ENCODE measurements at regions not wholly inside any gene's neighbourhood (a gene's known extent, or its start where the extent isn't known, plus 50 kb on each side); places are given as distances from the start of the nearest gene placed in this dataset.
A peak's percentile ranks its signal among the peaks of the same experiment; 100 is the strongest.

DNA sequence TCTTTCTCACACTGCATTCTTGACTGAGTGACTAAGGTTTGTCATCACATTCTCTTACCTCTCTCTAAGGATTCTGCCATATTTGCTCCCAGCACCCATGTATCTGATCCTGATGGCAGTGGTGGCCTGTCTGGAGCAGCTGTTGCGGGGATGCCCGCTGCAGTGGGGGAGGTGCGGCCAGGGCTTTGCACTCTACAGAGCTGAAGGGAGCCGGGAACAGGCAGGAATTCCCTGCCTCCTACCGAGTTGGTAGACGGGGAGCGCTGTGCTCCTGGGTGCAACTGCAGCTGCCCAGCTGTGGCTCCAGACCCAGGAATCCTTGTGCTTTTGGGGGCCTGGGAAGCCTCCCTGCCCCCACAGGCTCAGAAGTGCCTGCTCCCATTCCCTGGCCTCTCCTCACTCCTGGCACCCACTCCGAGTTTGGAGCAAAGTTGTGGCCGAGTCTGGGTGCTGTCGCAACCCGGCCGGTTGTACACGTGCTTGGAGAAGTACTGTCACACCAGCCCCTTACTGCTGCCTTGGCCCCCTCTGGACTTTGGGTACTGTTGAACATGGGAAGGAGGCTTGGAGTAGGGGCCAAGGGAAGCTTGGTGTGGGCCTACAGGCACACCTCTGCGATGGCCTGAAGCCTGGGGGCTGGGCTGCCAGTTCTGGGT is 106.9 kb upstream of the OR4E1 start:
- Histone ChIP-seq H3K9me3 (ENCODE audit: control insufficient read depth in 1 of 2, insufficient read depth in 1 of 2, low read depth in 1 of 2, low read length in 2 of 2) (no peaks in the 10 kb centered on the region), H3K4me2 (ENCODE audit: low read length) (no peak overlapping the region), H4K20me1 (ENCODE audit: insufficient read depth) (no peaks in the 10 kb centered on the region), H3K4me1 (ENCODE audit: control insufficient read depth in 1 of 2, insufficient read depth in 2 of 2, low read length in 2 of 2) (no peaks in the 10 kb centered on the region), H3K27ac (ENCODE audit: low read depth, low read length) (no peak overlapping the region), H3K4me3 (replicated peaks in 1 of 2; ENCODE audit: low read depth in 1 of 2, low read length in 2 of 2) (no peak overlapping the region), H3K36me3 (ENCODE audit: control insufficient read depth in 1 of 2, insufficient read depth in 2 of 2, low read length in 2 of 2) (no peaks in the 10 kb centered on the region), H3K9ac (ENCODE audit: low read length) (no peak overlapping the region), H2AFZ (ENCODE audit: low read depth, low read length, poor library complexity, severe bottlenecking) (no peak overlapping the region), H3K9me2 (ENCODE audit: insufficient read depth) (no peaks in the 10 kb centered on the region), H3K27me3 (ENCODE audit: insufficient read depth, low read length) (peaks cover 26% of the 10 kb centered on the region), H3K79me2 (ENCODE audit: insufficient read depth, low read length) (no peaks in the 10 kb centered on the region)
- POLR2A ChIA-PET, result no interaction called here
- intact Hi-C loops (cut with micrococcal nuclease), result no loop called here
- BruUV-seq (replicated peaks), result no TSS peak
- CTCF ChIA-PET, result interaction anchor here (1.8 kb wide), 1 partner anchor 57 kb away, joined by 4 read pairs; no protein-coding TSS in a partner anchor
- TF ChIP-seq TCF7L2 (IDR thresholded peaks at IDR 0.05; ENCODE audit: borderline replicate concordance, extremely low read depth, insufficient read depth, insufficient read length) (no peak), SIN3A (IDR thresholded peaks at IDR 0.05; ENCODE audit: low read depth) (no peak), EGR1 (IDR thresholded peaks at IDR 0.05; ENCODE audit: low read depth) (no peak), ZNF274 (IDR thresholded peaks at IDR 0.05; ENCODE audit: low read depth, low read length) (no peak), FOSL1 (IDR thresholded peaks at IDR 0.05; ENCODE audit: low read depth) (no peak), CEBPB (IDR thresholded peaks at IDR 0.05; ENCODE audit: low read depth) (no peak)
- TF ChIP-seq, protein P1, sequence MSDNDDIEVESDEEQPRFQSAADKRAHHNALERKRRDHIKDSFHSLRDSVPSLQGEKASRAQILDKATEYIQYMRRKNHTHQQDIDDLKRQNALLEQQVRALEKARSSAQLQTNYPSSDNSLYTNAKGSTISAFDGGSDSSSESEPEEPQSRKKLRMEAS (IDR thresholded peaks at IDR 0.05), result no peak
- DNase-seq (ENCODE audit: low read depth, low spot score), result no peak
- RAD21 ChIA-PET (ENCODE audit: low non-redundant PET in 1 of 2, low total read pairs in 2 of 2, uncharacterized antibody in 2 of 2, unreplicated experiment in 2 of 2), result no interaction called here
- ATAC-seq, result no peak

DNA sequence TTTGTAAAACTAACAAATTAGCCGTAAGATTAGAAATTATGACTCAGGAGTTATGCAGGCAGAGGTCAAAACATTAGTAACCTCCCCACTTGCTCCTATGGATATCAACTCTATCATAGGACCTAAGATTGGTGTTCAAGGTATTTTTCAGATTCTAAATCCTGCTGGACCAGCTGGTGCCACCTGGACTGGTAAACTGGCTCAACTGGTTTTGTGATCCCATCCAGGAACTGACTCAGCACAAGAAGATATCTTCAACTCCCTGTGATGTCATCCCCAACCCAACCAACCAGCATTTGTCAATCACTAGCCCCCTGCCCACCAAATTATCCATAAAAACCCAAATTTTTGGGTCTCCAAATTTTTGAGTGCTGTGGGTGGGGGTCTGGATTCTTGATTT is 98.1 kb upstream of the OR4E1 start:
- Histone ChIP-seq H3K27ac (ENCODE audit: low read depth, low read length) (no peak overlapping the region), H3K4me2 (ENCODE audit: low read length) (0 out of 2 replicates have a peak overlapping the region, but pooled peaks have one; percentile 6), H3K36me3 (ENCODE audit: control insufficient read depth in 1 of 2, insufficient read depth in 2 of 2, low read length in 2 of 2) (no peaks in the 10 kb centered on the region), H4K20me1 (ENCODE audit: insufficient read depth) (no peaks in the 10 kb centered on the region), H3K4me3 (replicated peaks in 1 of 2; ENCODE audit: low read depth in 1 of 2, low read length in 2 of 2) (no peak overlapping the region), H3K4me1 (ENCODE audit: control insufficient read depth in 1 of 2, insufficient read depth in 2 of 2, low read length in 2 of 2) (peaks cover 0 to 6% of the 10 kb centered on the region in 2 experiments; a peak in 1 of 4 replicates), H3K9me3 (ENCODE audit: control insufficient read depth in 1 of 2, insufficient read depth in 1 of 2, low read depth in 1 of 2, low read length in 2 of 2) (no peaks in the 10 kb centered on the region), H2AFZ (ENCODE audit: low read depth, low read length, poor library complexity, severe bottlenecking) (no peak overlapping the region), H3K9me2 (ENCODE audit: insufficient read depth) (no peaks in the 10 kb centered on the region), H3K9ac (ENCODE audit: low read length) (no peak overlapping the region), H3K27me3 (ENCODE audit: insufficient read depth, low read length) (peaks cover 20% of the 10 kb centered on the region), H3K79me2 (ENCODE audit: insufficient read depth, low read length) (no peaks in the 10 kb centered on the region)
- intact Hi-C loops (cut with micrococcal nuclease), result no loop called here
- ChIA-PET POLR2A (no interaction called here), RAD21 (ENCODE audit: low non-redundant PET in 1 of 2, low total read pairs in 2 of 2, uncharacterized antibody in 2 of 2, unreplicated experiment in 2 of 2) (no interaction called here), CTCF (no interaction called here)
- no peak for ATAC-seq
- DNase-seq (ENCODE audit: low read depth, low spot score), result no peak
- no TSS peak for BruUV-seq (replicated peaks)
- no peak for TF ChIP-seq TCF7L2 (IDR thresholded peaks at IDR 0.05; ENCODE audit: borderline replicate concordance, extremely low read depth, insufficient read depth, insufficient read length)
- TF ChIP-seq FOSL1 (IDR thresholded peaks at IDR 0.05; ENCODE audit: low read depth), result no peak
- TF ChIP-seq, protein P2, sequence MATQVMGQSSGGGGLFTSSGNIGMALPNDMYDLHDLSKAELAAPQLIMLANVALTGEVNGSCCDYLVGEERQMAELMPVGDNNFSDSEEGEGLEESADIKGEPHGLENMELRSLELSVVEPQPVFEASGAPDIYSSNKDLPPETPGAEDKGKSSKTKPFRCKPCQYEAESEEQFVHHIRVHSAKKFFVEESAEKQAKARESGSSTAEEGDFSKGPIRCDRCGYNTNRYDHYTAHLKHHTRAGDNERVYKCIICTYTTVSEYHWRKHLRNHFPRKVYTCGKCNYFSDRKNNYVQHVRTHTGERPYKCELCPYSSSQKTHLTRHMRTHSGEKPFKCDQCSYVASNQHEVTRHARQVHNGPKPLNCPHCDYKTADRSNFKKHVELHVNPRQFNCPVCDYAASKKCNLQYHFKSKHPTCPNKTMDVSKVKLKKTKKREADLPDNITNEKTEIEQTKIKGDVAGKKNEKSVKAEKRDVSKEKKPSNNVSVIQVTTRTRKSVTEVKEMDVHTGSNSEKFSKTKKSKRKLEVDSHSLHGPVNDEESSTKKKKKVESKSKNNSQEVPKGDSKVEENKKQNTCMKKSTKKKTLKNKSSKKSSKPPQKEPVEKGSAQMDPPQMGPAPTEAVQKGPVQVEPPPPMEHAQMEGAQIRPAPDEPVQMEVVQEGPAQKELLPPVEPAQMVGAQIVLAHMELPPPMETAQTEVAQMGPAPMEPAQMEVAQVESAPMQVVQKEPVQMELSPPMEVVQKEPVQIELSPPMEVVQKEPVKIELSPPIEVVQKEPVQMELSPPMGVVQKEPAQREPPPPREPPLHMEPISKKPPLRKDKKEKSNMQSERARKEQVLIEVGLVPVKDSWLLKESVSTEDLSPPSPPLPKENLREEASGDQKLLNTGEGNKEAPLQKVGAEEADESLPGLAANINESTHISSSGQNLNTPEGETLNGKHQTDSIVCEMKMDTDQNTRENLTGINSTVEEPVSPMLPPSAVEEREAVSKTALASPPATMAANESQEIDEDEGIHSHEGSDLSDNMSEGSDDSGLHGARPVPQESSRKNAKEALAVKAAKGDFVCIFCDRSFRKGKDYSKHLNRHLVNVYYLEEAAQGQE (IDR thresholded peaks at IDR 0.05; ENCODE audit: low read depth), result no peak
- no peak for TF ChIP-seq EGR1 (IDR thresholded peaks at IDR 0.05; ENCODE audit: low read depth)
- TF ChIP-seq ZNF274 (IDR thresholded peaks at IDR 0.05; ENCODE audit: low read depth, low read length), result no peak
- TF ChIP-seq, protein P1 (IDR thresholded peaks at IDR 0.05), result no peak
- TF ChIP-seq, protein P3, sequence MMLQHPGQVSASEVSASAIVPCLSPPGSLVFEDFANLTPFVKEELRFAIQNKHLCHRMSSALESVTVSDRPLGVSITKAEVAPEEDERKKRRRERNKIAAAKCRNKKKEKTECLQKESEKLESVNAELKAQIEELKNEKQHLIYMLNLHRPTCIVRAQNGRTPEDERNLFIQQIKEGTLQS (IDR thresholded peaks at IDR 0.05), result no peak
- TF ChIP-seq, protein P4, sequence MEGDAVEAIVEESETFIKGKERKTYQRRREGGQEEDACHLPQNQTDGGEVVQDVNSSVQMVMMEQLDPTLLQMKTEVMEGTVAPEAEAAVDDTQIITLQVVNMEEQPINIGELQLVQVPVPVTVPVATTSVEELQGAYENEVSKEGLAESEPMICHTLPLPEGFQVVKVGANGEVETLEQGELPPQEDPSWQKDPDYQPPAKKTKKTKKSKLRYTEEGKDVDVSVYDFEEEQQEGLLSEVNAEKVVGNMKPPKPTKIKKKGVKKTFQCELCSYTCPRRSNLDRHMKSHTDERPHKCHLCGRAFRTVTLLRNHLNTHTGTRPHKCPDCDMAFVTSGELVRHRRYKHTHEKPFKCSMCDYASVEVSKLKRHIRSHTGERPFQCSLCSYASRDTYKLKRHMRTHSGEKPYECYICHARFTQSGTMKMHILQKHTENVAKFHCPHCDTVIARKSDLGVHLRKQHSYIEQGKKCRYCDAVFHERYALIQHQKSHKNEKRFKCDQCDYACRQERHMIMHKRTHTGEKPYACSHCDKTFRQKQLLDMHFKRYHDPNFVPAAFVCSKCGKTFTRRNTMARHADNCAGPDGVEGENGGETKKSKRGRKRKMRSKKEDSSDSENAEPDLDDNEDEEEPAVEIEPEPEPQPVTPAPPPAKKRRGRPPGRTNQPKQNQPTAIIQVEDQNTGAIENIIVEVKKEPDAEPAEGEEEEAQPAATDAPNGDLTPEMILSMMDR (IDR thresholded peaks at IDR 0.05 in 2 of 3, conservative IDR thresholded peaks at IDR 0.05 in 1 of 3; ENCODE audit: borderline replicate concordance in 1 of 3, insufficient read depth in 1 of 3, low read depth in 2 of 3, low read length in 2 of 3), result no peak
- no peak for TF ChIP-seq EZH2 (IDR thresholded peaks at IDR 0.05)
- no peak for TF ChIP-seq ELF1 (IDR thresholded peaks at IDR 0.05; ENCODE audit: borderline replicate concordance, low read depth)
- no peak for TF ChIP-seq POLR2AphosphoS5 (IDR thresholded peaks at IDR 0.05; ENCODE audit: low read depth, low read length)
